Activated CD4-positive, alpha-beta T cell treated with anti-CD3 and anti-CD28 coated beads for 36 hours (primary cell): ENCODE measurements at regions not wholly inside any gene's neighbourhood (a gene's known extent, or its start where the extent isn't known, plus 50 kb on each side); places are given as distances from the start of the nearest gene placed in this dataset.

Experiments
- ATAC-seq: fragments of 200-7000 bp; cut with Tn5 transposase; one replicate; pipeline ENCODE4 v1.10.0; 2021; ENCODE audit warnings: mild to moderate bottlenecking, moderate library complexity
- CTCF ChIA-PET: fragments of 350-600 bp; sonication (Branson Sonifier 250); formaldehyde crosslinking; loops from one replicate; lab custom pipeline; 2021; ENCODE audit warnings: antibody characterized with exemption; lab: Charles Lee
- POLR2A ChIA-PET: fragments of 350-600 bp; sonication (Branson Sonifier 250); formaldehyde crosslinking; loops from one replicate; lab custom pipeline; 2021; ENCODE audit warnings: antibody characterized with exemption, inconsistent platforms; lab: Charles Lee
- DNase-seq: peaks from one replicate; pipeline ENCODE4 v3.0.0-alpha.2; 2020
- H3K27ac Mint-ChIP-seq: one replicate; pipeline ENCODE4 v1.8.0; 2021; ENCODE audit warnings: mixed read lengths
- H3K27me3 Mint-ChIP-seq: one replicate; pipeline ENCODE4 v1.8.0; 2021; ENCODE audit warnings: mixed read lengths
- H3K36me3 Mint-ChIP-seq: one replicate; pipeline ENCODE4 v1.8.0; 2021; ENCODE audit warnings: low read depth, mixed read lengths
- H3K4me1 Mint-ChIP-seq: one replicate; pipeline ENCODE4 v1.8.0; 2021; ENCODE audit warnings: mixed read lengths
- H3K4me3 Mint-ChIP-seq: one replicate; pipeline ENCODE4 v1.8.0; 2021; ENCODE audit warnings: mild to moderate bottlenecking, moderate library complexity, mixed read lengths
- H3K9me3 Mint-ChIP-seq: one replicate; pipeline ENCODE4 v1.8.0; 2021; ENCODE audit warnings: low read depth, mixed read lengths
- intact Hi-C, 2 experiments: fragments of 100-400 bp; cut with DNase I in 1 of 2; cut with micrococcal nuclease in 1 of 2; formaldehyde crosslinking; loops; one replicate each; pipeline versions ENCODE4 v1.14.2 to v1.15.1; 2022 to 2024; cut with DNase I, micrococcal nuclease

GRCh38 chr6:22099231-22099630 is 197.6 kb downstream of the PRL start:
- ChIA-PET CTCF (interaction anchor here (0.8 kb wide), 1 partner anchor 315 kb away, joined by 3 read pairs; no protein-coding TSS in a partner anchor), POLR2A (no interaction called here)
- DNase-seq (no peak), ATAC-seq (no peak)
- Mint-ChIP-seq H3K36me3 (no peaks in the 10 kb centered on the region), H3K4me1 (peaks cover 14% of the 10 kb centered on the region), H3K9me3 (peaks cover 2% of the 10 kb centered on the region), H3K4me3 (no peak overlapping the region), H3K27ac (no peak overlapping the region), H3K27me3 (peaks cover 2% of the 10 kb centered on the region)
- intact Hi-C loops: no loop called here

- H3K4me3 Mint-ChIP-seq: no peak overlapping the region
- H3K9me3 Mint-ChIP-seq: peaks cover 2% of the 10 kb centered on the region
- intact Hi-C loops: no loop called here
- H3K27me3 Mint-ChIP-seq: peaks cover 3% of the 10 kb centered on the region
- DNase-seq (no peak), ATAC-seq (no peak)
- ChIA-PET CTCF (no interaction called here), POLR2A (no interaction called here)
- no peak overlapping the region for H3K27ac Mint-ChIP-seq
- peaks cover 14% of the 10 kb centered on the region for H3K4me1 Mint-ChIP-seq
- H3K36me3 Mint-ChIP-seq: peaks cover 4% of the 10 kb centered on the region
Measured at GRCh38 chr6:22099923-22100322, 196.9 kb downstream of the PRL start.

GRCh38 chr6:22101163-22101562 is 195.7 kb downstream of the PRL start:
- no peak overlapping the region for H3K4me3 Mint-ChIP-seq
- POLR2A ChIA-PET: no interaction called here

GRCh38 chr6:22102671-22103070 is 194.2 kb downstream of the PRL start:
- Mint-ChIP-seq H3K27ac (peak overlapping the region; percentile 1), H3K9me3 (peaks cover 2% of the 10 kb centered on the region), H3K4me1 (peaks cover 14% of the 10 kb centered on the region), H3K36me3 (peaks cover 4% of the 10 kb centered on the region), H3K27me3 (peaks cover 3% of the 10 kb centered on the region), H3K4me3 (no peak overlapping the region)
- ATAC-seq (peak; percentile 53), DNase-seq (peak; percentile 40)
- POLR2A ChIA-PET: no interaction called here
- intact Hi-C loops: loop anchor here in 1 of 2 experiments (2.0 kb wide), 1 partner anchor 40 kb away; no protein-coding TSS in a partner anchor
- CTCF ChIA-PET: no interaction called here

More at GRCh38 chr6:22101163-22101562, 195.7 kb downstream of the PRL start:
- peaks cover 3% of the 10 kb centered on the region for H3K27me3 Mint-ChIP-seq
- intact Hi-C loops: no loop called here
- no peak for DNase-seq
- peaks cover 4% of the 10 kb centered on the region for H3K36me3 Mint-ChIP-seq
- H3K27ac Mint-ChIP-seq: no peak overlapping the region
- H3K9me3 Mint-ChIP-seq: peaks cover 2% of the 10 kb centered on the region
- no peak for ATAC-seq
- CTCF ChIA-PET: interaction anchor here (0.8 kb wide), 1 partner anchor 100 kb away, joined by 3 read pairs; no protein-coding TSS in a partner anchor
- H3K4me1 Mint-ChIP-seq: peaks cover 14% of the 10 kb centered on the region

GRCh38 chr6:22106451-22106850 is 190.4 kb downstream of the PRL start:
- intact Hi-C loops: no loop called here
- ChIA-PET POLR2A (no interaction called here), CTCF (no interaction called here)
- DNase-seq: no peak
- no peak for ATAC-seq
- H3K27ac Mint-ChIP-seq: no peak overlapping the region
- H3K36me3 Mint-ChIP-seq: peaks cover 4% of the 10 kb centered on the region
- H3K27me3 Mint-ChIP-seq: peaks cover 1% of the 10 kb centered on the region
- H3K4me1 Mint-ChIP-seq: peaks cover 9% of the 10 kb centered on the region
- no peak overlapping the region for H3K4me3 Mint-ChIP-seq
- peaks cover 2% of the 10 kb centered on the region for H3K9me3 Mint-ChIP-seq

GRCh38 chr6:22106961-22107360 is 189.9 kb downstream of the PRL start:
- ChIA-PET CTCF (no interaction called here), POLR2A (no interaction called here)
- no peak for ATAC-seq
- intact Hi-C loops: no loop called here
- no peak for DNase-seq
- Mint-ChIP-seq H3K27me3 (peaks cover 1% of the 10 kb centered on the region), H3K4me1 (peaks cover 9% of the 10 kb centered on the region), H3K36me3 (peaks cover 4% of the 10 kb centered on the region), H3K9me3 (peaks cover 2% of the 10 kb centered on the region), H3K4me3 (no peak overlapping the region), H3K27ac (no peak overlapping the region)

GRCh38 chr6:22108199-22108598 is 188.6 kb downstream of the PRL start:
- no peak for DNase-seq
- H3K4me1 Mint-ChIP-seq: no peaks in the 10 kb centered on the region
- intact Hi-C loops: no loop called here
- peaks cover 4% of the 10 kb centered on the region for H3K36me3 Mint-ChIP-seq
- no peak for ATAC-seq
- H3K27ac Mint-ChIP-seq: no peak overlapping the region
- peaks cover 1% of the 10 kb centered on the region for H3K27me3 Mint-ChIP-seq
- CTCF ChIA-PET: no interaction called here
- POLR2A ChIA-PET: no interaction called here
- H3K9me3 Mint-ChIP-seq: peaks cover 2% of the 10 kb centered on the region
- H3K4me3 Mint-ChIP-seq: no peak overlapping the region

- ATAC-seq (no peak), DNase-seq (no peak)
- intact Hi-C loops: no loop called here
- no peaks in the 10 kb centered on the region for H3K4me1 Mint-ChIP-seq
- POLR2A ChIA-PET: interaction anchor here (0.6 kb wide), 1 partner anchor 206 kb away, joined by 3 read pairs; no protein-coding TSS in a partner anchor
- no peaks in the 10 kb centered on the region for H3K36me3 Mint-ChIP-seq
- CTCF ChIA-PET: no interaction called here
- no peaks in the 10 kb centered on the region for H3K9me3 Mint-ChIP-seq
- no peak overlapping the region for H3K4me3 Mint-ChIP-seq
- H3K27ac Mint-ChIP-seq: no peak overlapping the region
- no peaks in the 10 kb centered on the region for H3K27me3 Mint-ChIP-seq
Measured at GRCh38 chr6:22110061-22110460, 186.8 kb downstream of the PRL start.

GRCh38 chr6:22112461-22112860 is 184.4 kb downstream of the PRL start:
- H3K36me3 Mint-ChIP-seq: no peaks in the 10 kb centered on the region
- H3K4me1 Mint-ChIP-seq: no peaks in the 10 kb centered on the region
- H3K27ac Mint-ChIP-seq: no peak overlapping the region
- DNase-seq (no peak), ATAC-seq (no peak)
- H3K27me3 Mint-ChIP-seq: no peaks in the 10 kb centered on the region
- ChIA-PET CTCF (no interaction called here), POLR2A (no interaction called here)
- H3K4me3 Mint-ChIP-seq: no peak overlapping the region
- intact Hi-C loops: no loop called here
- H3K9me3 Mint-ChIP-seq: no peaks in the 10 kb centered on the region

- DNase-seq: no peak
- H3K27me3 Mint-ChIP-seq: no peaks in the 10 kb centered on the region
- H3K9me3 Mint-ChIP-seq: no peaks in the 10 kb centered on the region
- no peaks in the 10 kb centered on the region for H3K4me1 Mint-ChIP-seq
- intact Hi-C loops: no loop called here
- no peak for ATAC-seq
- POLR2A ChIA-PET: no interaction called here
- no peak overlapping the region for H3K27ac Mint-ChIP-seq
- no peak overlapping the region for H3K4me3 Mint-ChIP-seq
- CTCF ChIA-PET: no interaction called here
- H3K36me3 Mint-ChIP-seq: no peaks in the 10 kb centered on the region
Measured at GRCh38 chr6:22113026-22113766, 183.6 kb downstream of the PRL start.

GRCh38 chr6:22115559-22115958 is 181.3 kb downstream of the PRL start:
- ChIA-PET CTCF (no interaction called here), POLR2A (no interaction called here)
- Mint-ChIP-seq H3K9me3 (peaks cover 5% of the 10 kb centered on the region), H3K4me3 (no peak overlapping the region), H3K4me1 (no peaks in the 10 kb centered on the region), H3K27ac (no peak overlapping the region), H3K36me3 (no peaks in the 10 kb centered on the region), H3K27me3 (peaks cover 1% of the 10 kb centered on the region)
- DNase-seq (no peak), ATAC-seq (no peak)
- intact Hi-C loops: no loop called here

GRCh38 chr6:22117631-22118030 is 179.2 kb downstream of the PRL start:
- peaks cover 5% of the 10 kb centered on the region for H3K9me3 Mint-ChIP-seq
- CTCF ChIA-PET: no interaction called here
- peaks cover 1% of the 10 kb centered on the region for H3K27me3 Mint-ChIP-seq
- no peaks in the 10 kb centered on the region for H3K4me1 Mint-ChIP-seq
- ATAC-seq (no peak), DNase-seq (no peak)
- POLR2A ChIA-PET: no interaction called here
- intact Hi-C loops: no loop called here
- no peak overlapping the region for H3K4me3 Mint-ChIP-seq
- H3K27ac Mint-ChIP-seq: no peak overlapping the region
- no peaks in the 10 kb centered on the region for H3K36me3 Mint-ChIP-seq
